ENCODE measurements at regions not wholly inside any gene's neighbourhood (a gene's known extent, or its start where the extent isn't known, plus 50 kb on each side); places are given as distances from the start of the nearest gene placed in this dataset.

DNA sequence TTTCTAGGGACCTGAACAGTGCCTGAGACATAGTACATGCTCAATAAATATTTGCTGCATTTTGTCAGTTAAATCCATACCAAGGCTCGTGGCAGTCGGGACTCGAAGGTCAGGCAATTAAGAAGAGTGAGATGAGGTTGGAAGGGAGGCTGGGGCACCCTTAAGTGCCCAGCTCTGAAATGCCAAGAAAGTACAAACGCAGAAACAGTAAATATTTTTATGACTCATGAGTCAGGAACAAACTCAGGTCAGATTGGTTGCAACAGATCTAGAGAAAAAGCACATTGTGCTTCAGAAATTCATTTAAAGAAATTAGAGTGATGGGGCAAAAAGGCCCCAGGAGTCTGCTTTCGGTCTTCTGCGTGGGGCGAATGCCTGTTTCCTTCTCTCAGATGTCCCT, 83.0 kb upstream of the FZD10 start:
- TF ChIP-seq, protein P1, sequence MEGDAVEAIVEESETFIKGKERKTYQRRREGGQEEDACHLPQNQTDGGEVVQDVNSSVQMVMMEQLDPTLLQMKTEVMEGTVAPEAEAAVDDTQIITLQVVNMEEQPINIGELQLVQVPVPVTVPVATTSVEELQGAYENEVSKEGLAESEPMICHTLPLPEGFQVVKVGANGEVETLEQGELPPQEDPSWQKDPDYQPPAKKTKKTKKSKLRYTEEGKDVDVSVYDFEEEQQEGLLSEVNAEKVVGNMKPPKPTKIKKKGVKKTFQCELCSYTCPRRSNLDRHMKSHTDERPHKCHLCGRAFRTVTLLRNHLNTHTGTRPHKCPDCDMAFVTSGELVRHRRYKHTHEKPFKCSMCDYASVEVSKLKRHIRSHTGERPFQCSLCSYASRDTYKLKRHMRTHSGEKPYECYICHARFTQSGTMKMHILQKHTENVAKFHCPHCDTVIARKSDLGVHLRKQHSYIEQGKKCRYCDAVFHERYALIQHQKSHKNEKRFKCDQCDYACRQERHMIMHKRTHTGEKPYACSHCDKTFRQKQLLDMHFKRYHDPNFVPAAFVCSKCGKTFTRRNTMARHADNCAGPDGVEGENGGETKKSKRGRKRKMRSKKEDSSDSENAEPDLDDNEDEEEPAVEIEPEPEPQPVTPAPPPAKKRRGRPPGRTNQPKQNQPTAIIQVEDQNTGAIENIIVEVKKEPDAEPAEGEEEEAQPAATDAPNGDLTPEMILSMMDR (conservative IDR thresholded peaks at IDR 0.05; ENCODE audit: low read depth, low read length): no peak
- TF ChIP-seq CEBPB (IDR thresholded peaks at IDR 0.05; ENCODE audit: low read depth, low read length) (no peak), NFE2L2 (IDR thresholded peaks at IDR 0.05; ENCODE audit: low read depth, low read length) (no peak), MAZ (IDR thresholded peaks at IDR 0.05; ENCODE audit: borderline replicate concordance, low read depth, low read length) (no peak), RCOR1 (IDR thresholded peaks at IDR 0.05; ENCODE audit: insufficient replicate concordance, low read length) (no peak), MAFK (IDR thresholded peaks at IDR 0.05; ENCODE audit: low read depth, low read length) (no peak), SMC3 (IDR thresholded peaks at IDR 0.05; ENCODE audit: low read depth, low read length) (no peak), POLR2A (IDR thresholded peaks at IDR 0.05; ENCODE audit: low read depth, low read length) (no peak), RAD21 (IDR thresholded peaks at IDR 0.05; ENCODE audit: low read length) (no peak), MXI1 (IDR thresholded peaks at IDR 0.05; ENCODE audit: borderline replicate concordance, low read depth, low read length) (no peak), RFX5 (IDR thresholded peaks at IDR 0.05; ENCODE audit: low read depth, low read length) (no peak), BHLHE40 (IDR thresholded peaks at IDR 0.05; ENCODE audit: low read depth, low read length) (no peak), FOS (IDR thresholded peaks at IDR 0.05; ENCODE audit: low read depth, low read length) (no peak), CHD1 (IDR thresholded peaks at IDR 0.05; ENCODE audit: low read depth, low read length) (no peak)
- TF ChIP-seq, protein P2, sequence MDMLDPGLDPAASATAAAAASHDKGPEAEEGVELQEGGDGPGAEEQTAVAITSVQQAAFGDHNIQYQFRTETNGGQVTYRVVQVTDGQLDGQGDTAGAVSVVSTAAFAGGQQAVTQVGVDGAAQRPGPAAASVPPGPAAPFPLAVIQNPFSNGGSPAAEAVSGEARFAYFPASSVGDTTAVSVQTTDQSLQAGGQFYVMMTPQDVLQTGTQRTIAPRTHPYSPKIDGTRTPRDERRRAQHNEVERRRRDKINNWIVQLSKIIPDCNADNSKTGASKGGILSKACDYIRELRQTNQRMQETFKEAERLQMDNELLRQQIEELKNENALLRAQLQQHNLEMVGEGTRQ (IDR thresholded peaks at IDR 0.05; ENCODE audit: low read depth, low read length): no peak
- TF ChIP-seq, protein P3, sequence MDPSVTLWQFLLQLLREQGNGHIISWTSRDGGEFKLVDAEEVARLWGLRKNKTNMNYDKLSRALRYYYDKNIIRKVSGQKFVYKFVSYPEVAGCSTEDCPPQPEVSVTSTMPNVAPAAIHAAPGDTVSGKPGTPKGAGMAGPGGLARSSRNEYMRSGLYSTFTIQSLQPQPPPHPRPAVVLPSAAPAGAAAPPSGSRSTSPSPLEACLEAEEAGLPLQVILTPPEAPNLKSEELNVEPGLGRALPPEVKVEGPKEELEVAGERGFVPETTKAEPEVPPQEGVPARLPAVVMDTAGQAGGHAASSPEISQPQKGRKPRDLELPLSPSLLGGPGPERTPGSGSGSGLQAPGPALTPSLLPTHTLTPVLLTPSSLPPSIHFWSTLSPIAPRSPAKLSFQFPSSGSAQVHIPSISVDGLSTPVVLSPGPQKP (IDR thresholded peaks at IDR 0.05; ENCODE audit: borderline replicate concordance, low read depth, low read length): no peak
- intact Hi-C loops (cut with micrococcal nuclease): no loop called here
- H3K4ac ChIP-seq (ENCODE audit: low read depth, low read length): no peak overlapping the region
- H3K4me3 ChIP-seq (ENCODE audit: insufficient read depth, low read depth, low read length): no peak overlapping the region
- WGBS, 2 experiments (ENCODE audit: extremely low coverage in 2 of 2, insufficient read length in 1 of 2): no CpG with 5 or more reads among the region's 7 CpGs
- ATAC-seq (ENCODE audit: low read depth) (no peak), DNase-seq (no peak)
- no peak overlapping the region for H2BK120ac ChIP-seq (ENCODE audit: low read depth, low read length)
- no peak overlapping the region for H4K5ac ChIP-seq (ENCODE audit: low read depth, low read length)
- no peaks in the 10 kb centered on the region for H3K79me1 ChIP-seq (ENCODE audit: low read depth in 1 of 2, low read length in 2 of 2)
- dilution Hi-C loops (cut with HindIII; ENCODE audit: low sequenced_read_pairs, unreplicated experiment): no loop called here
- no peak overlapping the region for H3K4me2 ChIP-seq (ENCODE audit: low read depth, low read length)
- no peak overlapping the region for H2AK5ac ChIP-seq (ENCODE audit: low read depth, low read length)
- H3K36me3 ChIP-seq (ENCODE audit: control insufficient read depth, insufficient read depth, low read length): no peaks in the 10 kb centered on the region
- peaks cover 38% of the 10 kb centered on the region for H3K9me3 ChIP-seq (ENCODE audit: control insufficient read depth, insufficient read depth, low read length)
- no peak overlapping the region for H2BK20ac ChIP-seq (ENCODE audit: low read depth, low read length)
- H3K14ac ChIP-seq (replicated peaks; ENCODE audit: low read depth, low read length): no peak overlapping the region
- no peak overlapping the region for H3K27ac ChIP-seq (ENCODE audit: insufficient read depth, low read length)
- H3K4me1 ChIP-seq (ENCODE audit: control insufficient read depth, insufficient read depth, low read length): no peaks in the 10 kb centered on the region
- H3K23ac ChIP-seq (ENCODE audit: low read depth, low read length): no peak overlapping the region
- no peaks in the 10 kb centered on the region for H3K9me1 ChIP-seq (ENCODE audit: insufficient read depth, low read length)
- CTCF ChIA-PET: no interaction called here
- no peak overlapping the region for H2AFZ ChIP-seq (replicated peaks; ENCODE audit: low read length, poor library complexity)
- POLR2A ChIA-PET (ENCODE audit: unreplicated experiment): no interaction called here
- no peaks in the 10 kb centered on the region for H3K27me3 ChIP-seq (ENCODE audit: control insufficient read depth, insufficient read depth, low read length)
- in situ Hi-C loops (cut with MboI; ENCODE audit: low sequenced_read_pairs): no loop called here
- H4K91ac ChIP-seq (ENCODE audit: insufficient read depth, low read depth, low read length): no peak overlapping the region
- no peak overlapping the region for H2BK5ac ChIP-seq (ENCODE audit: low read depth, low read length, poor library complexity, severe bottlenecking)
- H4K20me1 ChIP-seq (ENCODE audit: insufficient read depth, low read length): no peaks in the 10 kb centered on the region
- no peak overlapping the region for H2BK15ac ChIP-seq (ENCODE audit: low read depth, low read length)
- H3K9ac ChIP-seq (ENCODE audit: low read depth, low read length): no peak overlapping the region
- no peak overlapping the region for H3K56ac ChIP-seq (ENCODE audit: extremely low read depth, insufficient read depth, low read length)
- H3K18ac ChIP-seq (ENCODE audit: low read depth, low read length): no peak overlapping the region
- no peak overlapping the region for H2AK9ac ChIP-seq (replicated peaks; ENCODE audit: low read depth, low read length, poor library complexity)
- no peak overlapping the region for H4K8ac ChIP-seq (ENCODE audit: low read depth in 2 of 2, low read length in 2 of 2)
- BruUV-seq (replicated peaks): no TSS peak

Measured in IMR-90 (cell line).